ENCODE measurements at regions not wholly inside any gene's neighbourhood (a gene's known extent, or its start where the extent isn't known, plus 50 kb on each side); places are given as distances from the start of the nearest gene placed in this dataset.

DNA sequence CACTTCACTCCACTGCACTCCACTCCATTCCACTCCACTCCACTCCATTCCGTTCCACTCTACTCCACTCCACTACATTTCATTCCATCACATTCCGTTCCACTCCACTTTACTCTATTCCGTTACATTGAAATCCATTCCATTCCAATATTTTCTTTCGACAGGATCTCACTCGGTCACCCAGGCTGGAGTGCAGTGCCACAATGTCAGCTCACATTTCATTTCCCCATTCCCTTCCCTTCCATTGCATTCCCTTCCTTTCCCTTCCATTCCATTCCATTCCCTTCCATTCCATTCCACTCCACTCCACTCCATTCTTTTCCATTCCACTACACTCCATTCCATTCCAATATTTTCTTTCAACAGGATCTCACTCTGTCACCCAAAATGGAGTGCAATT, 1407.6 kb upstream of the USP9Y start:
- DNase-seq, result no peak

DNA sequence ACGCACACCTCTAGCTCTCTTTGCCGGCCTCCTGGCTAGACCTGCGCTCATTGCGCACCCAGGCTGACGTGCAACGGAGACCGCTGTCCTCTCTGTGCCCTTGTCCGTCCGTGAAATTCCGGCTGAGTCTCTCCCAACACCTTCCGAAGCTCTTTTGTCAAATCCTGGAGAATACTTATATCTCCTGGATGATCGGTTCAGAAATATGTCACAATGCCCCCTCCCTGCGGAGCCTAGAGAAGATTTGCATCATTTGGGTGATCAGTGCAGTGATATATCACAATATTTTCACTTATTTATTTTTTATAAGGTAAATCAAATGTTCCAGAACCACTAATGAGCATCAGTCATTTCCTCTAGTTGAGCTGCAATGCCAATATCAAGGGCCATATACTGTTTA, 1366.9 kb upstream of the USP9Y start:
- DNase-seq, result peak; percentile 9

Measured in fibroblast of skin of back (primary cell).